ENCODE measurements at regions not wholly inside any gene's neighbourhood (a gene's known extent, or its start where the extent isn't known, plus 50 kb on each side); places are given as distances from the start of the nearest gene placed in this dataset.
"Not testable (repeated sequence)": the region's sequence is repeated elsewhere in the genome, so short reads cannot be mapped to it uniquely, and the experiment has no call there.

DNA sequence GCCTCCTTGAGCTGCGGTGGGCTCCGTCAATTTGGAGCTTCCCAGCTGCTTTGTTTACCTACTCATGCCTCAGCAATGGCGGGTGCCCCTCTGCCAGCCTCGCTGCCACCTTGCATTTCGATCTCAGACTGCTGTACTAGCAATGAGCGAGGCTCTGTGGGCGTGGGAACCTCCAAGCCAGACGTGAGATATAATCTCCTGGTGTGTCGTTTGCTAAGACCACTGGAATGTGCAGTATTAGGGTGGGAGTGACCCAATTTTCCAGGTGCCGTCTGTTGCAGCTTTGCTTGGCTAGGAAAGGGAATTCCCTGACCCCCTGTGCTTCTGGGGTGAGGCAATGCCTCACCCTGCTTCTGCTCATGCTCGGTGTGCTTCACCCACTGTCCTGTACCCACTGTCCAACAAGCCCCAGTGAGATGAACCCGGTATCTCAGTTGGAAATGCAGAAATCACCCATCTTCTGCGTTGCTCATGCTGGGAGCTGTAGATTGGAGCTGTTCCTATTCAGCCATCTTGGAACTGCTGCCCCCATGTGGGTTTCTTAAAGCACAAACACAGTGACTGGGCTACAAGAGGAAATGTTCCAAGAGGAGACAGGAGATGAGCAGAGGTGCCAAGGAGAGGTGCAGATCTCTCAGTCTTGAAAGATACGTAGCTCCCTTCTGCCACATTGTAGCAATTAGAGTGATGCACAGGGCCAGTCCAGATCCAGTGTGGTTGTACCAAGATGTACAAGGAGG is 193.0 kb upstream of the IGFBP7 start:
- peak in 1 of 5 donors; percentile 26 for DNase-seq
- WGBS, 4 donors: 54 to 74% (median 66%) methylated on average over 12 to 14 of the region's 14 CpGs
- no peaks in the 10 kb centered on the region for H3K4me1 ChIP-seq
- no peak overlapping the region for H3K27ac ChIP-seq
- H3K27me3 ChIP-seq: no peaks in the 10 kb centered on the region
- H3K9me3 ChIP-seq: peaks cover 0 to 7% (median 0%) of the 10 kb centered on the region in 12 donors
- TF ChIP-seq CTCF (IDR thresholded peaks at IDR 0.05) (peak in 9 of 12 donors; percentile 13 to 50 (median 26)), POLR2A (IDR thresholded peaks at IDR 0.05) (no peak)
- intact Hi-C loops (cut with DNase I): loop anchor here in 9 of 10 donors (1.0 to 10.0 kb wide), 4 partner anchors 138 to 141 kb away; no protein-coding TSS in a partner anchor
- H3K36me3 ChIP-seq: no peaks in the 10 kb centered on the region
- H3K4me3 ChIP-seq: no peak overlapping the region
- ATAC-seq: peak in 3 of 4 donors; percentile 58 to 67 (median 61)

GRCh38 chr4:57300300-57300699 is 190.1 kb upstream of the IGFBP7 start:
- not testable (repeated sequence) for H3K27ac ChIP-seq, ATAC-seq, H3K27me3 ChIP-seq, H3K9me3 ChIP-seq, H3K4me3 ChIP-seq, H3K36me3 ChIP-seq, H3K4me1 ChIP-seq
- DNase-seq: peak in 1 of 5 donors; percentile 56
- 88 to 98% (median 97%) methylated on average over 8 to 23 of the region's 23 CpGs for WGBS, 4 donors
- intact Hi-C loops (cut with DNase I): loop anchor here in 5 of 10 donors (5.0 to 10.0 kb wide), 2 partner anchors 135 to 138 kb away; no protein-coding TSS in a partner anchor

- Histone ChIP-seq H3K4me1 (no peaks in the 10 kb centered on the region), H3K36me3 (no peaks in the 10 kb centered on the region), H3K27me3 (peaks cover 0 to 3% (median 0%) of the 10 kb centered on the region in 9 donors), H3K4me3 (no peak overlapping the region), H3K27ac (no peak overlapping the region), H3K9me3 (no peaks in the 10 kb centered on the region)
- DNase-seq: no peak
- ATAC-seq: no peak
- 63 to 72% (median 71%) methylated on average over 3 of the region's 3 CpGs for WGBS, 4 donors
- intact Hi-C loops (cut with DNase I): no loop called here
- TF ChIP-seq POLR2A (IDR thresholded peaks at IDR 0.05): no peak
- no peak for TF ChIP-seq CTCF (IDR thresholded peaks at IDR 0.05)
These were observed 181.7 kb upstream of the IGFBP7 start for GRCh38 chr4:57291911-57292310.

DNA sequence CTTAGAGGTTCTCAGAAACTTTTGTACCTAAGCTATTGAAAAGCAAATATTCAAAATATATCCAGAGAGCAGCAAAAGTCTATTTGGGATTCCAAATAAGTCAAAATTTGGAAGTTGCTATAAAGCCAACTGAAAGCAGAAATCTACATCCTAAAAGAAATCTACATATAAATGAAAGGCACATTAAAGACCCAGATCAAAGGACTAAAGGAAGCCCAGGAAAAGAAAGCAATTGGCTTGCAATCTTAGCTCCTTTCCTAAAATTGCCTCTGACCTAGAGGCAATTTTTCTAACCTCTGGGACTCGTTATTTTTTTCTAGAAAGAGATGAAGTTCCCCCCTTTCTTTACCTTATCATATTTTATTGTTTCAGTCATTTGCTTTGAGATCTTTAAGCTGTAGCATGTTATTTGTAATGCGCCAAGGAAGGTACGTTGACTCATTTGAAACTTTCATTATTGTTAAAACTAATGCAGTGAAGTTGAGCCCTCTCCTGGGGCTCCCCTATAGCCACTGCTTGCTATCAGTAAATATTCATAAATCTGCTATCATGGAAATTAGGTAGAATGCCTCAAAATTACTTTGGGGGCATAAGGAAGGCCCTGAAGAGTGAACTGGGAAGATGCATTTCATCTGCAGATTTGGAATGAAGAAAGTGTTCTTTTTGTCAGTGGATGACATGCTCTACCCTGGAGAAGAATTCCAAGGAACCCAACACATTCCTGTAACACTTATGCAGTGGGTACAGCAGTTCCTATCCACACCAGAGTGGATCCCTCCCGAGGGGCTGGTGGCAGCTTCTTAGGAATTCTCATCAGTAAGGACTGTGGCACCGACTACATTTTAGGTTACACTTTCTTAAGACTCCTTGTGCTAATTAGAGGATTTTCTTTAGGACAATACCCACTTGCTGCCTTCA is 177.8 kb upstream of the IGFBP7 start:
- H3K4me1 ChIP-seq: no peaks in the 10 kb centered on the region
- intact Hi-C loops (cut with DNase I): no loop called here
- ATAC-seq (no peak), DNase-seq (no peak)
- H3K27ac ChIP-seq: no peak overlapping the region
- no peaks in the 10 kb centered on the region for H3K36me3 ChIP-seq
- TF ChIP-seq POLR2A (IDR thresholded peaks at IDR 0.05) (no peak), CTCF (IDR thresholded peaks at IDR 0.05) (no peak)
- H3K27me3 ChIP-seq: no peaks in the 10 kb centered on the region
- 68 to 78% (median 76%) methylated on average over 5 of the region's 5 CpGs for WGBS, 4 donors
- no peaks in the 10 kb centered on the region for H3K9me3 ChIP-seq
- H3K4me3 ChIP-seq: no peak overlapping the region

Measured in heart left ventricle (tissue), 16 donors.